Activated T-cell treated with anti-CD3 and anti-CD28 coated beads, Interleukin-2, amount 50 U/mL, for 24 hours (primary cell): ENCODE measurements at regions not wholly inside any gene's neighbourhood (a gene's known extent, or its start where the extent isn't known, plus 50 kb on each side); places are given as distances from the start of the nearest gene placed in this dataset.

Experiments
- DNase-seq: peaks from one replicate; pipeline ENCODE4 v3.0.0-alpha.2; 2020
- H3K27ac Mint-ChIP-seq: 2 replicates; pipeline ENCODE4 v1.8.0; 2020; ENCODE audit warnings: mild to moderate bottlenecking, mixed read lengths
- H3K27me3 Mint-ChIP-seq: 2 replicates; pipeline ENCODE4 v1.8.0; 2020; ENCODE audit warnings: mixed read lengths
- H3K36me3 Mint-ChIP-seq: 2 replicates; pipeline ENCODE4 v1.8.0; 2020; ENCODE audit warnings: low read depth, mixed read lengths
- H3K4me1 Mint-ChIP-seq: 2 replicates; pipeline ENCODE4 v1.8.0; 2020; ENCODE audit warnings: low read depth, mixed read lengths
- H3K4me3 Mint-ChIP-seq: 2 replicates; pipeline ENCODE4 v1.8.0; 2020; ENCODE audit warnings: mild to moderate bottlenecking, moderate library complexity, mixed read lengths
- H3K9me3 Mint-ChIP-seq: 2 replicates; pipeline ENCODE4 v1.8.0; 2020; ENCODE audit warnings: mixed read lengths

GRCh38 chr13:69600811-69601210, 506.8 kb upstream of the ATXN8OS start:
- H3K27ac Mint-ChIP-seq = no peak overlapping the region
- H3K27me3 Mint-ChIP-seq = no peaks in the 10 kb centered on the region
- no peak overlapping the region for H3K4me3 Mint-ChIP-seq

GRCh38 chr13:69597088-69597487, 510.5 kb upstream of the ATXN8OS start:
- Mint-ChIP-seq H3K9me3 (peaks cover 5% of the 10 kb centered on the region), H3K27ac (no peak overlapping the region), H3K36me3 (no peaks in the 10 kb centered on the region), H3K4me3 (no peak overlapping the region), H3K27me3 (no peaks in the 10 kb centered on the region), H3K4me1 (no peaks in the 10 kb centered on the region)
- DNase-seq = no peak

More at GRCh38 chr13:69600811-69601210, 506.8 kb upstream of the ATXN8OS start:
- Mint-ChIP-seq H3K4me1 (no peaks in the 10 kb centered on the region), H3K36me3 (no peaks in the 10 kb centered on the region), H3K9me3 (peaks cover 18% of the 10 kb centered on the region)
- no peak for DNase-seq

- Mint-ChIP-seq H3K4me1 (no peaks in the 10 kb centered on the region), H3K27ac (no peak overlapping the region), H3K9me3 (peaks cover 8% of the 10 kb centered on the region), H3K27me3 (no peaks in the 10 kb centered on the region), H3K4me3 (no peak overlapping the region), H3K36me3 (no peaks in the 10 kb centered on the region)
- DNase-seq = no peak
Observed at GRCh38 chr13:69595181-69595580, 512.4 kb upstream of the ATXN8OS start.

GRCh38 chr13:69591437-69591836, 516.2 kb upstream of the ATXN8OS start:
- H3K4me3 Mint-ChIP-seq = no peak overlapping the region
- H3K27ac Mint-ChIP-seq = no peak overlapping the region
- H3K27me3 Mint-ChIP-seq = no peaks in the 10 kb centered on the region
- no peaks in the 10 kb centered on the region for H3K4me1 Mint-ChIP-seq
- H3K9me3 Mint-ChIP-seq = peaks cover 3% of the 10 kb centered on the region
- no peaks in the 10 kb centered on the region for H3K36me3 Mint-ChIP-seq
- DNase-seq = no peak

GRCh38 chr13:69589531-69590235, 517.9 kb upstream of the ATXN8OS start:
- no peak for DNase-seq
- Mint-ChIP-seq H3K4me3 (no peak overlapping the region), H3K36me3 (no peaks in the 10 kb centered on the region), H3K27ac (no peak overlapping the region), H3K4me1 (no peaks in the 10 kb centered on the region), H3K27me3 (no peaks in the 10 kb centered on the region), H3K9me3 (peaks cover 7% of the 10 kb centered on the region)

GRCh38 chr13:69585656-69586055, 522.0 kb upstream of the ATXN8OS start:
- H3K9me3 Mint-ChIP-seq = peaks cover 9% of the 10 kb centered on the region
- no peaks in the 10 kb centered on the region for H3K4me1 Mint-ChIP-seq
- no peak for DNase-seq
- H3K4me3 Mint-ChIP-seq = no peak overlapping the region
- no peaks in the 10 kb centered on the region for H3K36me3 Mint-ChIP-seq
- H3K27me3 Mint-ChIP-seq = no peaks in the 10 kb centered on the region
- no peak overlapping the region for H3K27ac Mint-ChIP-seq

- H3K27me3 Mint-ChIP-seq = no peaks in the 10 kb centered on the region
- no peak overlapping the region for H3K4me3 Mint-ChIP-seq
- no peaks in the 10 kb centered on the region for H3K4me1 Mint-ChIP-seq
- H3K9me3 Mint-ChIP-seq = peaks cover 14% of the 10 kb centered on the region
- no peak overlapping the region for H3K27ac Mint-ChIP-seq
- DNase-seq = no peak
- no peaks in the 10 kb centered on the region for H3K36me3 Mint-ChIP-seq
Observed at GRCh38 chr13:69580255-69580654, 527.4 kb upstream of the ATXN8OS start.

GRCh38 chr13:69579351-69579750, 528.3 kb upstream of the ATXN8OS start:
- H3K27me3 Mint-ChIP-seq = no peaks in the 10 kb centered on the region
- H3K9me3 Mint-ChIP-seq = peaks cover 19% of the 10 kb centered on the region
- no peak for DNase-seq

GRCh38 chr13:69571606-69572323, 535.9 kb upstream of the ATXN8OS start:
- Mint-ChIP-seq H3K27me3 (no peaks in the 10 kb centered on the region), H3K9me3 (peaks cover 21% of the 10 kb centered on the region), H3K36me3 (no peaks in the 10 kb centered on the region), H3K4me3 (no peak overlapping the region), H3K4me1 (no peaks in the 10 kb centered on the region), H3K27ac (no peak overlapping the region)
- no peak for DNase-seq

More at GRCh38 chr13:69579351-69579750, 528.3 kb upstream of the ATXN8OS start:
- Mint-ChIP-seq H3K4me3 (no peak overlapping the region), H3K36me3 (no peaks in the 10 kb centered on the region), H3K4me1 (no peaks in the 10 kb centered on the region), H3K27ac (no peak overlapping the region)

GRCh38 chr13:69567514-69567913, 540.1 kb upstream of the ATXN8OS start:
- no peak overlapping the region for H3K4me3 Mint-ChIP-seq
- peaks cover 15% of the 10 kb centered on the region for H3K9me3 Mint-ChIP-seq
- no peaks in the 10 kb centered on the region for H3K27me3 Mint-ChIP-seq
- H3K4me1 Mint-ChIP-seq = no peaks in the 10 kb centered on the region
- no peak overlapping the region for H3K27ac Mint-ChIP-seq
- no peaks in the 10 kb centered on the region for H3K36me3 Mint-ChIP-seq
- no peak for DNase-seq

GRCh38 chr13:69566104-69566716, 541.4 kb upstream of the ATXN8OS start:
- H3K27me3 Mint-ChIP-seq = no peaks in the 10 kb centered on the region
- peaks cover 15% of the 10 kb centered on the region for H3K9me3 Mint-ChIP-seq
- H3K4me3 Mint-ChIP-seq = no peak overlapping the region
- no peaks in the 10 kb centered on the region for H3K4me1 Mint-ChIP-seq
- no peak for DNase-seq
- no peak overlapping the region for H3K27ac Mint-ChIP-seq
- no peaks in the 10 kb centered on the region for H3K36me3 Mint-ChIP-seq

GRCh38 chr13:69565334-69565733, 542.3 kb upstream of the ATXN8OS start:
- Mint-ChIP-seq H3K4me3 (no peak overlapping the region), H3K9me3 (peaks cover 20% of the 10 kb centered on the region), H3K36me3 (no peaks in the 10 kb centered on the region), H3K27me3 (no peaks in the 10 kb centered on the region), H3K4me1 (no peaks in the 10 kb centered on the region), H3K27ac (no peak overlapping the region)
- no peak for DNase-seq

GRCh38 chr13:69556540-69557196, 551.0 kb upstream of the ATXN8OS start:
- H3K4me1 Mint-ChIP-seq = no peaks in the 10 kb centered on the region
- no peak overlapping the region for H3K4me3 Mint-ChIP-seq

GRCh38 chr13:69553976-69554375, 553.6 kb upstream of the ATXN8OS start:
- no peak for DNase-seq
- no peaks in the 10 kb centered on the region for H3K27me3 Mint-ChIP-seq
- no peaks in the 10 kb centered on the region for H3K4me1 Mint-ChIP-seq
- H3K36me3 Mint-ChIP-seq = no peaks in the 10 kb centered on the region
- H3K27ac Mint-ChIP-seq = no peak overlapping the region
- peaks cover 17% of the 10 kb centered on the region for H3K9me3 Mint-ChIP-seq
- no peak overlapping the region for H3K4me3 Mint-ChIP-seq

More at GRCh38 chr13:69556540-69557196, 551.0 kb upstream of the ATXN8OS start:
- Mint-ChIP-seq H3K27ac (no peak overlapping the region), H3K27me3 (no peaks in the 10 kb centered on the region), H3K9me3 (peaks cover 22% of the 10 kb centered on the region), H3K36me3 (no peaks in the 10 kb centered on the region)
- DNase-seq = no peak
